ENCODE measurements at regions not wholly inside any gene's neighbourhood (a gene's known extent, or its start where the extent isn't known, plus 50 kb on each side); places are given as distances from the start of the nearest gene placed in this dataset.

DNA sequence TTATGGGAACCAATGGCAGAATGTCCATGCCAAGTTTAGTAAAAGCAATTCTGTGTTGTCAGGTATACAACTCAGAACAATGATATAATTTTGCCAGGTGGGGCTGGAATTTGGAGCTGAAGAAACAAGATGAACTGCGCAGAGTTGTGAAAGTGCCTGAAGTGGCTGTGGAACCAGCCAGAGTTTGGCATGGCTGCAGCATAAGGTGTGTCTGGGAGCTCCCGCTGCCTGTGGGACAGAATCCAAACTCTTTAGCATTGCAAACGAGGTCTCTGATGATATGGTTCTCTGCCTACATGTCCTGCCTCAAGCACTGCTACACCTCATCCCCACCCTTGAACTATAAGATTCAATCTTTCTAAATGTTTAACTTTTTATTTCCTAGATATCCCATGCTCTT is 909.7 kb downstream of the EPHA4 start:
- no peak for TF ChIP-seq CTCF (IDR thresholded peaks at IDR 0.05 in 4 of 5, conservative IDR thresholded peaks at IDR 0.05 in 1 of 5)
- no peak for TF ChIP-seq POLR2A (IDR thresholded peaks at IDR 0.05)

All from gastrocnemius medialis (tissue), 4 donors.